ENCODE measurements at regions not wholly inside any gene's neighbourhood (a gene's known extent, or its start where the extent isn't known, plus 50 kb on each side); places are given as distances from the start of the nearest gene placed in this dataset.

- Histone ChIP-seq H3K79me2 (ENCODE audit: control insufficient read depth, insufficient read depth, low read length) (no peaks in the 10 kb centered on the region), H3K27ac (ENCODE audit: insufficient read depth, low read length) (no peak overlapping the region), H4K20me1 (ENCODE audit: control insufficient read depth, extremely low read depth, insufficient read depth, low read length) (no peaks in the 10 kb centered on the region), H2AFZ (ENCODE audit: low read length) (no peak overlapping the region), H3K4me2 (ENCODE audit: extremely low read depth, insufficient read depth, low read length) (no peak overlapping the region), H3K9ac (ENCODE audit: insufficient read depth, low read length) (no peak overlapping the region), H3K36me3 (ENCODE audit: control insufficient read depth, insufficient read depth, low read length) (no peaks in the 10 kb centered on the region), H3K27me3 (ENCODE audit: control insufficient read depth, insufficient read depth, low read length) (peaks cover 2% of the 10 kb centered on the region), H3K4me3 (replicated peaks in 1 of 4; ENCODE audit: control extremely low read depth in 1 of 4, insufficient read depth in 1 of 4, low read depth in 3 of 4, low read length in 4 of 4) (no peak overlapping the region), H3K4me1 (ENCODE audit: control insufficient read depth, extremely low read depth, insufficient read depth, low read length) (peaks cover 25% of the 10 kb centered on the region), H3K9me3 (ENCODE audit: control insufficient read depth, insufficient read depth, low read depth, low read length) (no peaks in the 10 kb centered on the region)
- no peak for TF ChIP-seq EZH2 (IDR thresholded peaks at IDR 0.05; ENCODE audit: low read length, missing control alignments)
- TF ChIP-seq CTCF (conservative IDR thresholded peaks at IDR 0.05 in 1 of 2, IDR thresholded peaks at IDR 0.05 in 1 of 2; ENCODE audit: low read depth in 1 of 2, low read length in 2 of 2) = no peak
- no peak for DNase-seq (ENCODE audit: low read depth in 2 of 2)
These were observed 56.7 kb upstream of the LAPTM5 start for GRCh38 chr1:30814292-30814691.

- Histone ChIP-seq H3K27me3 (ENCODE audit: control insufficient read depth, insufficient read depth, low read length) (no peaks in the 10 kb centered on the region), H3K79me2 (ENCODE audit: control insufficient read depth, insufficient read depth, low read length) (no peaks in the 10 kb centered on the region), H3K9ac (ENCODE audit: insufficient read depth, low read length) (no peak overlapping the region), H3K4me2 (ENCODE audit: extremely low read depth, insufficient read depth, low read length) (no peak overlapping the region), H4K20me1 (ENCODE audit: control insufficient read depth, extremely low read depth, insufficient read depth, low read length) (no peaks in the 10 kb centered on the region), H2AFZ (ENCODE audit: low read length) (no peak overlapping the region), H3K27ac (ENCODE audit: insufficient read depth, low read length) (no peak overlapping the region), H3K36me3 (ENCODE audit: control insufficient read depth, insufficient read depth, low read length) (no peaks in the 10 kb centered on the region), H3K4me1 (ENCODE audit: control insufficient read depth, extremely low read depth, insufficient read depth, low read length) (peaks cover 38% of the 10 kb centered on the region), H3K9me3 (ENCODE audit: control insufficient read depth, insufficient read depth, low read depth, low read length) (no peaks in the 10 kb centered on the region), H3K4me3 (replicated peaks in 1 of 4; ENCODE audit: control extremely low read depth in 1 of 4, insufficient read depth in 1 of 4, low read depth in 3 of 4, low read length in 4 of 4) (no peak overlapping the region)
- DNase-seq (ENCODE audit: low read depth in 2 of 2) = no peak
- no peak for TF ChIP-seq EZH2 (IDR thresholded peaks at IDR 0.05; ENCODE audit: low read length, missing control alignments)
- TF ChIP-seq CTCF (conservative IDR thresholded peaks at IDR 0.05 in 1 of 2, IDR thresholded peaks at IDR 0.05 in 1 of 2; ENCODE audit: low read depth in 1 of 2, low read length in 2 of 2) = no peak
These were observed 54.5 kb upstream of the LAPTM5 start for GRCh38 chr1:30812076-30812475.

- Histone ChIP-seq H3K4me1 (ENCODE audit: control insufficient read depth, extremely low read depth, insufficient read depth, low read length) (peaks cover 31% of the 10 kb centered on the region), H3K27ac (ENCODE audit: insufficient read depth, low read length) (no peak overlapping the region), H3K27me3 (ENCODE audit: control insufficient read depth, insufficient read depth, low read length) (no peaks in the 10 kb centered on the region), H2AFZ (ENCODE audit: low read length) (no peak overlapping the region), H3K4me2 (ENCODE audit: extremely low read depth, insufficient read depth, low read length) (no peak overlapping the region), H3K9me3 (ENCODE audit: control insufficient read depth, insufficient read depth, low read depth, low read length) (no peaks in the 10 kb centered on the region), H3K9ac (ENCODE audit: insufficient read depth, low read length) (no peak overlapping the region), H3K36me3 (ENCODE audit: control insufficient read depth, insufficient read depth, low read length) (no peaks in the 10 kb centered on the region), H4K20me1 (ENCODE audit: control insufficient read depth, extremely low read depth, insufficient read depth, low read length) (no peaks in the 10 kb centered on the region), H3K79me2 (ENCODE audit: control insufficient read depth, insufficient read depth, low read length) (no peaks in the 10 kb centered on the region), H3K4me3 (replicated peaks in 1 of 4; ENCODE audit: control extremely low read depth in 1 of 4, insufficient read depth in 1 of 4, low read depth in 3 of 4, low read length in 4 of 4) (no peak overlapping the region)
- no peak for DNase-seq (ENCODE audit: low read depth in 2 of 2)
- TF ChIP-seq CTCF (conservative IDR thresholded peaks at IDR 0.05 in 1 of 2, IDR thresholded peaks at IDR 0.05 in 1 of 2; ENCODE audit: low read depth in 1 of 2, low read length in 2 of 2) (no peak), EZH2 (IDR thresholded peaks at IDR 0.05; ENCODE audit: low read length, missing control alignments) (no peak)
These were observed 53.6 kb upstream of the LAPTM5 start for GRCh38 chr1:30811187-30811586.
